ENCODE measurements at regions not wholly inside any gene's neighbourhood (a gene's known extent, or its start where the extent isn't known, plus 50 kb on each side); places are given as distances from the start of the nearest gene placed in this dataset.

- Histone ChIP-seq H3K9ac (ENCODE audit: extremely low read depth, low read length, poor library complexity, severe bottlenecking) (no peak overlapping the region), H3K9me3 (ENCODE audit: control insufficient read depth, low read length) (no peaks in the 10 kb centered on the region), H3K4me3 (ENCODE audit: low read length) (no peak overlapping the region), H3K36me3 (ENCODE audit: control insufficient read depth, insufficient read depth, low read length) (no peaks in the 10 kb centered on the region), H3K4me1 (ENCODE audit: control insufficient read depth, insufficient read depth, low read length) (no peaks in the 10 kb centered on the region), H3K27ac (ENCODE audit: low read depth, low read length) (no peak overlapping the region), H3K27me3 (ENCODE audit: control insufficient read depth, insufficient read depth, low read length, poor library complexity, severe bottlenecking) (no peaks in the 10 kb centered on the region)
- 91 to 98% methylated on average over 6 to 7 of the region's 7 CpGs for WGBS, 2 experiments (ENCODE audit: insufficient coverage in 1 of 2, insufficient read length in 1 of 2)
- peaks cover 3% of the 10 kb centered on the region for H3K4me1 Mint-ChIP-seq
- TF ChIP-seq CTCF (conservative IDR thresholded peaks at IDR 0.05): no peak
- H3K9me3 Mint-ChIP-seq: no peaks in the 10 kb centered on the region
- no peaks in the 10 kb centered on the region for H3K36me3 Mint-ChIP-seq (ENCODE audit: low read depth)
- peaks cover 3% of the 10 kb centered on the region for H3K27me3 Mint-ChIP-seq (ENCODE audit: insufficient read depth)
- no peak overlapping the region for H3K27ac Mint-ChIP-seq
- DNase-seq: no peak
- no peak overlapping the region for H3K4me3 Mint-ChIP-seq
Observed at GRCh38 chr21:28758042-28758882, 234.4 kb downstream of the LTN1 start.

GRCh38 chr21:28754862-28755261, 237.8 kb downstream of the LTN1 start:
- H3K27ac ChIP-seq (ENCODE audit: low read depth, low read length): no peak overlapping the region
- H3K36me3 Mint-ChIP-seq (ENCODE audit: low read depth): no peaks in the 10 kb centered on the region
- DNase-seq: no peak
- no peak overlapping the region for H3K27ac Mint-ChIP-seq
- TF ChIP-seq CTCF (conservative IDR thresholded peaks at IDR 0.05): no peak
- no peak overlapping the region for H3K9ac ChIP-seq (ENCODE audit: extremely low read depth, low read length, poor library complexity, severe bottlenecking)
- no peaks in the 10 kb centered on the region for H3K9me3 Mint-ChIP-seq
- no peaks in the 10 kb centered on the region for H3K9me3 ChIP-seq (ENCODE audit: control insufficient read depth, low read length)
- 90% methylated on average over 2 to 3 of the region's 3 CpGs for WGBS, 2 experiments (ENCODE audit: insufficient coverage in 1 of 2, insufficient read length in 1 of 2)
- no peaks in the 10 kb centered on the region for H3K4me1 ChIP-seq (ENCODE audit: control insufficient read depth, insufficient read depth, low read length)
- H3K27me3 Mint-ChIP-seq (ENCODE audit: insufficient read depth): no peaks in the 10 kb centered on the region
- H3K27me3 ChIP-seq (ENCODE audit: control insufficient read depth, insufficient read depth, low read length, poor library complexity, severe bottlenecking): no peaks in the 10 kb centered on the region
- H3K36me3 ChIP-seq (ENCODE audit: control insufficient read depth, insufficient read depth, low read length): no peaks in the 10 kb centered on the region
- peaks cover 3% of the 10 kb centered on the region for H3K4me1 Mint-ChIP-seq
- H3K4me3 Mint-ChIP-seq: no peak overlapping the region
- no peak overlapping the region for H3K4me3 ChIP-seq (ENCODE audit: low read length)

GRCh38 chr21:28754127-28754611, 238.5 kb downstream of the LTN1 start:
- H3K36me3 Mint-ChIP-seq (ENCODE audit: low read depth): no peaks in the 10 kb centered on the region
- no peaks in the 10 kb centered on the region for H3K27me3 Mint-ChIP-seq (ENCODE audit: insufficient read depth)
- DNase-seq: no peak
- Histone ChIP-seq H3K4me3 (ENCODE audit: low read length) (no peak overlapping the region), H3K9ac (ENCODE audit: extremely low read depth, low read length, poor library complexity, severe bottlenecking) (no peak overlapping the region), H3K4me1 (ENCODE audit: control insufficient read depth, insufficient read depth, low read length) (no peaks in the 10 kb centered on the region), H3K36me3 (ENCODE audit: control insufficient read depth, insufficient read depth, low read length) (no peaks in the 10 kb centered on the region), H3K27ac (ENCODE audit: low read depth, low read length) (no peak overlapping the region), H3K9me3 (ENCODE audit: control insufficient read depth, low read length) (no peaks in the 10 kb centered on the region), H3K27me3 (ENCODE audit: control insufficient read depth, insufficient read depth, low read length, poor library complexity, severe bottlenecking) (no peaks in the 10 kb centered on the region)
- peaks cover 3% of the 10 kb centered on the region for H3K4me1 Mint-ChIP-seq
- WGBS, 2 experiments (ENCODE audit: insufficient coverage in 1 of 2, insufficient read length in 1 of 2): 91 to 98% methylated on average over 5 to 9 of the region's 9 CpGs
- TF ChIP-seq CTCF (conservative IDR thresholded peaks at IDR 0.05): no peak
- H3K9me3 Mint-ChIP-seq: no peaks in the 10 kb centered on the region
- no peak overlapping the region for H3K27ac Mint-ChIP-seq
- H3K4me3 Mint-ChIP-seq: no peak overlapping the region

Data from endodermal cell (in vitro differentiated cells).